ENCODE measurements at regions not wholly inside any gene's neighbourhood (a gene's known extent, or its start where the extent isn't known, plus 50 kb on each side); places are given as distances from the start of the nearest gene placed in this dataset.

DNA sequence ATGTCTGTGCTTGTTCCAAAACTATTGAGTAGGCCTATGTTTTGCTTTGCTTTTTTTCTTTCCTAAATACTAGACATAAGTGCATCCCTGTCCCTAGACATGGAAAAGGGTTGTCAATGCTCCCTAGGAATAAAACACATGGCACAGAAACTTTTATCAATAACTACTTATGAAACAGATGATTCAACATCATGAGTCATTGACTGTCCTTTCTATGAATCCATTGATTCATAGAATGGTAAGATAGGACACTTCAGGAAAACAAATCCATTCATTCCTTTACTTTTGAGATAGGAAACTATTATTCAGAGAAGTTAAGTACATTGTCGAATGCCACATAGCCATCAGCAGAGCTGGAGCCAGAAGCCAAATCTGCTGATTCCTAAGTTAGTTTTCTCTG is 147.5 kb downstream of the TSEN15 start:
- 4% methylated on average over 1 of the region's 1 CpG for WGBS (ENCODE audit: low lambda C conversion rate)
- in situ Hi-C loops (cut with HindIII; ENCODE audit: extremely low pct_ligation_motif_present, low pct_unique_long_range_greater_than_20kb), result no loop called here
- H3K27me3 ChIP-seq (ENCODE audit: control insufficient read depth in 1 of 2, insufficient read depth in 2 of 2, low read length in 2 of 2), result no peaks in the 10 kb centered on the region
- no peak for DNase-seq (ENCODE audit: low spot score)
- H3K4me1 ChIP-seq (ENCODE audit: insufficient read depth, low read length), result no peaks in the 10 kb centered on the region
- no peak overlapping the region for H3K9ac ChIP-seq (ENCODE audit: insufficient read depth, low read depth, low read length)
- no peaks in the 10 kb centered on the region for H4K20me1 ChIP-seq (ENCODE audit: insufficient read depth, low read length)
- no peak for FAIRE-seq
- no peaks in the 10 kb centered on the region for H3K36me3 ChIP-seq (replicated peaks in 1 of 2; ENCODE audit: control insufficient read depth in 1 of 2, insufficient read depth in 2 of 2, low read length in 2 of 2)
- H3K79me2 ChIP-seq (ENCODE audit: insufficient read depth, low read length), result no peaks in the 10 kb centered on the region
- no peak for ATAC-seq
- BruUV-seq (replicated peaks), result no TSS peak
- H3K27ac ChIP-seq (ENCODE audit: extremely low read length, insufficient read depth, low read length), result no peak overlapping the region
- no peak overlapping the region for H2AFZ ChIP-seq (ENCODE audit: low read length)
- intact Hi-C loops (cut with micrococcal nuclease; ENCODE audit: unreplicated experiment), result no loop called here
- no peak overlapping the region for H3K4me3 ChIP-seq (replicated peaks in 1 of 3; ENCODE audit: insufficient read depth in 1 of 3, low read depth in 2 of 3, low read length in 3 of 3)
- CTCF ChIA-PET (ENCODE audit: low intra/inter-chr PET ratio, low total read pairs), result no interaction called here
- no peak overlapping the region for H3K4me2 ChIP-seq (ENCODE audit: low read depth, low read length)
- POLR2A ChIA-PET, result no interaction called here
- no peaks in the 10 kb centered on the region for H3K9me3 ChIP-seq (ENCODE audit: low read length)
- TF ChIP-seq, protein P1, sequence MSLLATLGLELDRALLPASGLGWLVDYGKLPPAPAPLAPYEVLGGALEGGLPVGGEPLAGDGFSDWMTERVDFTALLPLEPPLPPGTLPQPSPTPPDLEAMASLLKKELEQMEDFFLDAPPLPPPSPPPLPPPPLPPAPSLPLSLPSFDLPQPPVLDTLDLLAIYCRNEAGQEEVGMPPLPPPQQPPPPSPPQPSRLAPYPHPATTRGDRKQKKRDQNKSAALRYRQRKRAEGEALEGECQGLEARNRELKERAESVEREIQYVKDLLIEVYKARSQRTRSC (CRISPR knock-in tag; IDR thresholded peaks at IDR 0.05; ENCODE audit: low read depth), result no peak
- TF ChIP-seq, protein P2, sequence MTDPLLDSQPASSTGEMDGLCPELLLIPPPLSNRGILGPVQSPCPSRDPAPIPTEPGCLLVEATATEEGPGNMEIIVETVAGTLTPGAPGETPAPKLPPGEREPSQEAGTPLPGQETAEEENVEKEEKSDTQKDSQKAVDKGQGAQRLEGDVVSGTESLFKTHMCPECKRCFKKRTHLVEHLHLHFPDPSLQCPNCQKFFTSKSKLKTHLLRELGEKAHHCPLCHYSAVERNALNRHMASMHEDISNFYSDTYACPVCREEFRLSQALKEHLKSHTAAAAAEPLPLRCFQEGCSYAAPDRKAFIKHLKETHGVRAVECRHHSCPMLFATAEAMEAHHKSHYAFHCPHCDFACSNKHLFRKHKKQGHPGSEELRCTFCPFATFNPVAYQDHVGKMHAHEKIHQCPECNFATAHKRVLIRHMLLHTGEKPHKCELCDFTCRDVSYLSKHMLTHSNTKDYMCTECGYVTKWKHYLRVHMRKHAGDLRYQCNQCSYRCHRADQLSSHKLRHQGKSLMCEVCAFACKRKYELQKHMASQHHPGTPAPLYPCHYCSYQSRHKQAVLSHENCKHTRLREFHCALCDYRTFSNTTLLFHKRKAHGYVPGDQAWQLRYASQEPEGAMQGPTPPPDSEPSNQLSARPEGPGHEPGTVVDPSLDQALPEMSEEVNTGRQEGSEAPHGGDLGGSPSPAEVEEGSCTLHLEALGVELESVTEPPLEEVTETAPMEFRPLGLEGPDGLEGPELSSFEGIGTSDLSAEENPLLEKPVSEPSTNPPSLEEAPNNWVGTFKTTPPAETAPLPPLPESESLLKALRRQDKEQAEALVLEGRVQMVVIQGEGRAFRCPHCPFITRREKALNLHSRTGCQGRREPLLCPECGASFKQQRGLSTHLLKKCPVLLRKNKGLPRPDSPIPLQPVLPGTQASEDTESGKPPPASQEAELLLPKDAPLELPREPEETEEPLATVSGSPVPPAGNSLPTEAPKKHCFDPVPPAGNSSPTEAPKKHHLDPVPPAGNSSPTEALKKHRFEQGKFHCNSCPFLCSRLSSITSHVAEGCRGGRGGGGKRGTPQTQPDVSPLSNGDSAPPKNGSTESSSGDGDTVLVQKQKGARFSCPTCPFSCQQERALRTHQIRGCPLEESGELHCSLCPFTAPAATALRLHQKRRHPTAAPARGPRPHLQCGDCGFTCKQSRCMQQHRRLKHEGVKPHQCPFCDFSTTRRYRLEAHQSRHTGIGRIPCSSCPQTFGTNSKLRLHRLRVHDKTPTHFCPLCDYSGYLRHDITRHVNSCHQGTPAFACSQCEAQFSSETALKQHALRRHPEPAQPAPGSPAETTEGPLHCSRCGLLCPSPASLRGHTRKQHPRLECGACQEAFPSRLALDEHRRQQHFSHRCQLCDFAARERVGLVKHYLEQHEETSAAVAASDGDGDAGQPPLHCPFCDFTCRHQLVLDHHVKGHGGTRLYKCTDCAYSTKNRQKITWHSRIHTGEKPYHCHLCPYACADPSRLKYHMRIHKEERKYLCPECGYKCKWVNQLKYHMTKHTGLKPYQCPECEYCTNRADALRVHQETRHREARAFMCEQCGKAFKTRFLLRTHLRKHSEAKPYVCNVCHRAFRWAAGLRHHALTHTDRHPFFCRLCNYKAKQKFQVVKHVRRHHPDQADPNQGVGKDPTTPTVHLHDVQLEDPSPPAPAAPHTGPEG (CRISPR knock-in tag; IDR thresholded peaks at IDR 0.05), result no peak
- TF ChIP-seq NFRKB (IDR thresholded peaks at IDR 0.05), result no peak
- no peak for TF ChIP-seq TRIM24 (CRISPR knock-in tag; IDR thresholded peaks at IDR 0.05)
- TF ChIP-seq IKZF1 (IDR thresholded peaks at IDR 0.05), result no peak
- no peak for TF ChIP-seq CHD2 (IDR thresholded peaks at IDR 0.05; ENCODE audit: low read depth, low read length)
- TF ChIP-seq ZNF24 (IDR thresholded peaks at IDR 0.05), result no peak
- TF ChIP-seq, protein P3, sequence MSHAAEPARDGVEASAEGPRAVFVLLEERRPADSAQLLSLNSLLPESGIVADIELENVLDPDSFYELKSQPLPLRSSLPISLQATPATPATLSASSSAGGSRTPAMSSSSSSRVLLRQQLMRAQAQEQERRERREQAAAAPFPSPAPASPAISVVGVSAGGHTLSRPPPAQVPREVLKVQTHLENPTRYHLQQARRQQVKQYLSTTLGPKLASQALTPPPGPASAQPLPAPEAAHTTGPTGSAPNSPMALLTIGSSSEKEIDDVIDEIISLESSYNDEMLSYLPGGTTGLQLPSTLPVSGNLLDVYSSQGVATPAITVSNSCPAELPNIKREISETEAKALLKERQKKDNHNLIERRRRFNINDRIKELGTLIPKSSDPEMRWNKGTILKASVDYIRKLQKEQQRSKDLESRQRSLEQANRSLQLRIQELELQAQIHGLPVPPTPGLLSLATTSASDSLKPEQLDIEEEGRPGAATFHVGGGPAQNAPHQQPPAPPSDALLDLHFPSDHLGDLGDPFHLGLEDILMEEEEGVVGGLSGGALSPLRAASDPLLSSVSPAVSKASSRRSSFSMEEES (CRISPR knock-in tag; IDR thresholded peaks at IDR 0.05), result no peak
- no peak for TF ChIP-seq NBN (conservative IDR thresholded peaks at IDR 0.05)
- TF ChIP-seq MLLT10 (CRISPR knock-in tag; IDR thresholded peaks at IDR 0.05), result no peak
- no peak for TF ChIP-seq MEIS2 (CRISPR knock-in tag; IDR thresholded peaks at IDR 0.05)
- TF ChIP-seq MTF1 (CRISPR knock-in tag; IDR thresholded peaks at IDR 0.05), result no peak
